ENCODE measurements at regions not wholly inside any gene's neighbourhood (a gene's known extent, or its start where the extent isn't known, plus 50 kb on each side); places are given as distances from the start of the nearest gene placed in this dataset.

DNA sequence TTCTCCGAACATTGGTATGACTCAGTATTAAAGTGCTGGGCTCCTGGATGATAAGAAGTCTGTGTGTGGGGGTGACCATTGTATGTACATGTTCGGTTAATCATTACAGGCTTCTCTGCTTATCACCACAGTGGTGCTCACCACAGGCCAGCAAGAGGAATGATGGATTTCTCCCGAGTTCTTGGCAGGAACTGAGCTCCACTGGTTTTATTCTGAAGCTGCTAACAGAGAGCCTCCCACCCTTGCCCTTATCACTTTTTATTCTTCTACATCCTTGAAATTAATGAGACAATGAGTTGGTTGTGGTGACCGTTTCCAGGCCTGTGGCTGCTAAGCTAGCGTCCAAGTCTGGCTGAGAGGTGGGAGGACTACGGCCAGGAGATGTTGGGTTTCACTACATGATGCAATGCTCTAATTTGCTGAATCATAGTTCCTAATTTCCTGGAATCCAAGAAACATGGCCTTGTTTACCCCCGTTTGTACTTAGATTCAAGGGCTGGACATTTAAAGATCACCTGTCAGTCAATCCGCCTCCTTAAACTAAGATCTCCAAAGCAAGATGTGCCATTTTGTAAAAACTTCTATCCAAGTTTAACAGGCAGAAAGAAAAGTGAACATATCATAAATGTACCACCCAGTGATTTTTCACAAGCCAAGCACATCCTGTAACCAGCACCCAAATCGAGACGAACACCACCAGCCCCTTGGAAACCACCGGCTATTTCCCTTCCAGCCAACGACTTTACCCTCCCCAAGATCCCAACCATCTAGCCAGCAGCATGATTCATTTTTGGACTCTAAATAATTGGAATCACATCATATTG is 172.5 kb downstream of the FOXA2 start (continued):
- TF ChIP-seq, protein P1, sequence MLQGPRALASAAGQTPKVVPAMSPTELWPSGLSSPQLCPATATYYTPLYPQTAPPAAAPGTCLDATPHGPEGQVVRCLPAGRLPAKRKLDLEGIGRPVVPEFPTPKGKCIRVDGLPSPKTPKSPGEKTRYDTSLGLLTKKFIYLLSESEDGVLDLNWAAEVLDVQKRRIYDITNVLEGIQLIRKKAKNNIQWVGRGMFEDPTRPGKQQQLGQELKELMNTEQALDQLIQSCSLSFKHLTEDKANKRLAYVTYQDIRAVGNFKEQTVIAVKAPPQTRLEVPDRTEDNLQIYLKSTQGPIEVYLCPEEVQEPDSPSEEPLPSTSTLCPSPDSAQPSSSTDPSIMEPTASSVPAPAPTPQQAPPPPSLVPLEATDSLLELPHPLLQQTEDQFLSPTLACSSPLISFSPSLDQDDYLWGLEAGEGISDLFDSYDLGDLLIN (CRISPR knock-in tag; IDR thresholded peaks at IDR 0.05; ENCODE audit: borderline replicate concordance) = no peak
- TF ChIP-seq ZSCAN25 (CRISPR knock-in tag; IDR thresholded peaks at IDR 0.05) = 0 out of 2 replicates have a peak, but pooled peaks have one; percentile 11
- TF ChIP-seq GFI1 (CRISPR knock-in tag; IDR thresholded peaks at IDR 0.05; ENCODE audit: borderline replicate concordance) = no peak
- TF ChIP-seq CAMTA2 (CRISPR knock-in tag; IDR thresholded peaks at IDR 0.05; ENCODE audit: borderline replicate concordance) = no peak
- TF ChIP-seq ELF3 (CRISPR knock-in tag; IDR thresholded peaks at IDR 0.05) = peak; percentile 57
- no peak for TF ChIP-seq ZFP1 (CRISPR knock-in tag; IDR thresholded peaks at IDR 0.05)
- TF ChIP-seq KLF11 (CRISPR knock-in tag; IDR thresholded peaks at IDR 0.05) = peak; percentile 71; the same call in 1 of the 2 replicates
- TF ChIP-seq MIXL1 (CRISPR knock-in tag; IDR thresholded peaks at IDR 0.05) = peak; percentile 78
- no peak for TF ChIP-seq ZNF674 (CRISPR knock-in tag; IDR thresholded peaks at IDR 0.05; ENCODE audit: low read depth)
- TF ChIP-seq, protein P2, sequence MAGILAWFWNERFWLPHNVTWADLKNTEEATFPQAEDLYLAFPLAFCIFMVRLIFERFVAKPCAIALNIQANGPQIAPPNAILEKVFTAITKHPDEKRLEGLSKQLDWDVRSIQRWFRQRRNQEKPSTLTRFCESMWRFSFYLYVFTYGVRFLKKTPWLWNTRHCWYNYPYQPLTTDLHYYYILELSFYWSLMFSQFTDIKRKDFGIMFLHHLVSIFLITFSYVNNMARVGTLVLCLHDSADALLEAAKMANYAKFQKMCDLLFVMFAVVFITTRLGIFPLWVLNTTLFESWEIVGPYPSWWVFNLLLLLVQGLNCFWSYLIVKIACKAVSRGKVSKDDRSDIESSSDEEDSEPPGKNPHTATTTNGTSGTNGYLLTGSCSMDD (CRISPR knock-in tag; IDR thresholded peaks at IDR 0.05) = no peak
- TF ChIP-seq ARHGAP35 (CRISPR knock-in tag; IDR thresholded peaks at IDR 0.05; ENCODE audit: borderline replicate concordance) = no peak
- no peak for TF ChIP-seq DR1 (CRISPR knock-in tag; IDR thresholded peaks at IDR 0.05)
- TF ChIP-seq, protein P3, sequence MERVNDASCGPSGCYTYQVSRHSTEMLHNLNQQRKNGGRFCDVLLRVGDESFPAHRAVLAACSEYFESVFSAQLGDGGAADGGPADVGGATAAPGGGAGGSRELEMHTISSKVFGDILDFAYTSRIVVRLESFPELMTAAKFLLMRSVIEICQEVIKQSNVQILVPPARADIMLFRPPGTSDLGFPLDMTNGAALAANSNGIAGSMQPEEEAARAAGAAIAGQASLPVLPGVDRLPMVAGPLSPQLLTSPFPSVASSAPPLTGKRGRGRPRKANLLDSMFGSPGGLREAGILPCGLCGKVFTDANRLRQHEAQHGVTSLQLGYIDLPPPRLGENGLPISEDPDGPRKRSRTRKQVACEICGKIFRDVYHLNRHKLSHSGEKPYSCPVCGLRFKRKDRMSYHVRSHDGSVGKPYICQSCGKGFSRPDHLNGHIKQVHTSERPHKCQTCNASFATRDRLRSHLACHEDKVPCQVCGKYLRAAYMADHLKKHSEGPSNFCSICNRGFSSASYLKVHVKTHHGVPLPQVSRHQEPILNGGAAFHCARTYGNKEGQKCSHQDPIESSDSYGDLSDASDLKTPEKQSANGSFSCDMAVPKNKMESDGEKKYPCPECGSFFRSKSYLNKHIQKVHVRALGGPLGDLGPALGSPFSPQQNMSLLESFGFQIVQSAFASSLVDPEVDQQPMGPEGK (CRISPR knock-in tag; IDR thresholded peaks at IDR 0.05) = peak; percentile 61; the same call in 1 of the 2 replicates
- no peak for TF ChIP-seq SYNCRIP (IDR thresholded peaks at IDR 0.05; ENCODE audit: insufficient read depth, low read depth, low read length)
- TF ChIP-seq, protein P4, sequence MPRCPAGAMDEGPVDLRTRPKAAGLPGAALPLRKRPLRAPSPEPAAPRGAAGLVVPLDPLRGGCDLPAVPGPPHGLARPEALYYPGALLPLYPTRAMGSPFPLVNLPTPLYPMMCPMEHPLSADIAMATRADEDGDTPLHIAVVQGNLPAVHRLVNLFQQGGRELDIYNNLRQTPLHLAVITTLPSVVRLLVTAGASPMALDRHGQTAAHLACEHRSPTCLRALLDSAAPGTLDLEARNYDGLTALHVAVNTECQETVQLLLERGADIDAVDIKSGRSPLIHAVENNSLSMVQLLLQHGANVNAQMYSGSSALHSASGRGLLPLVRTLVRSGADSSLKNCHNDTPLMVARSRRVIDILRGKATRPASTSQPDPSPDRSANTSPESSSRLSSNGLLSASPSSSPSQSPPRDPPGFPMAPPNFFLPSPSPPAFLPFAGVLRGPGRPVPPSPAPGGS (CRISPR knock-in tag; IDR thresholded peaks at IDR 0.05) = peak; percentile 73; the same call in 1 of the 2 replicates
- no peak for TF ChIP-seq HNRNPLL (IDR thresholded peaks at IDR 0.05; ENCODE audit: low read depth, low read length, poor library complexity, severe bottlenecking)
- TF ChIP-seq, protein P5, sequence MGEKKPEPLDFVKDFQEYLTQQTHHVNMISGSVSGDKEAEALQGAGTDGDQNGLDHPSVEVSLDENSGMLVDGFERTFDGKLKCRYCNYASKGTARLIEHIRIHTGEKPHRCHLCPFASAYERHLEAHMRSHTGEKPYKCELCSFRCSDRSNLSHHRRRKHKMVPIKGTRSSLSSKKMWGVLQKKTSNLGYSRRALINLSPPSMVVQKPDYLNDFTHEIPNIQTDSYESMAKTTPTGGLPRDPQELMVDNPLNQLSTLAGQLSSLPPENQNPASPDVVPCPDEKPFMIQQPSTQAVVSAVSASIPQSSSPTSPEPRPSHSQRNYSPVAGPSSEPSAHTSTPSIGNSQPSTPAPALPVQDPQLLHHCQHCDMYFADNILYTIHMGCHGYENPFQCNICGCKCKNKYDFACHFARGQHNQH (CRISPR knock-in tag; IDR thresholded peaks at IDR 0.05) = peak; percentile 90
- TF ChIP-seq SRF (IDR thresholded peaks at IDR 0.05; ENCODE audit: low read depth, low read length) = no peak
- TF ChIP-seq, protein P6, sequence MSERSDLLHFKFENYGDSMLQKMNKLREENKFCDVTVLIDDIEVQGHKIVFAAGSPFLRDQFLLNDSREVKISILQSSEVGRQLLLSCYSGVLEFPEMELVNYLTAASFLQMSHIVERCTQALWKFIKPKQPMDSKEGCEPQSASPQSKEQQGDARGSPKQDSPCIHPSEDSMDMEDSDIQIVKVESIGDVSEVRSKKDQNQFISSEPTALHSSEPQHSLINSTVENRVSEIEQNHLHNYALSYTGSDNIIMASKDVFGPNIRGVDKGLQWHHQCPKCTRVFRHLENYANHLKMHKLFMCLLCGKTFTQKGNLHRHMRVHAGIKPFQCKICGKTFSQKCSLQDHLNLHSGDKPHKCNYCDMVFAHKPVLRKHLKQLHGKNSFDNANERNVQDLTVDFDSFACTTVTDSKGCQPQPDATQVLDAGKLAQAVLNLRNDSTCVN (CRISPR knock-in tag; IDR thresholded peaks at IDR 0.05; ENCODE audit: borderline replicate concordance) = no peak; the same call in 1 of the 2 replicates
- 0 out of 2 replicates have a peak, but pooled peaks have one; percentile 54 for TF ChIP-seq SRY (CRISPR knock-in tag; IDR thresholded peaks at IDR 0.05)
- TF ChIP-seq, protein P7, sequence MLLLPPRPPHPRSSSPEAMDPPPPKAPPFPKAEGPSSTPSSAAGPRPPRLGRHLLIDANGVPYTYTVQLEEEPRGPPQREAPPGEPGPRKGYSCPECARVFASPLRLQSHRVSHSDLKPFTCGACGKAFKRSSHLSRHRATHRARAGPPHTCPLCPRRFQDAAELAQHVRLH (CRISPR knock-in tag; IDR thresholded peaks at IDR 0.05; ENCODE audit: borderline replicate concordance, low read depth) = peak; percentile 69; the same call in 1 of the 2 replicates

All from HepG2 (cell line).